ENCODE measurements at regions not wholly inside any gene's neighbourhood (a gene's known extent, or its start where the extent isn't known, plus 50 kb on each side); places are given as distances from the start of the nearest gene placed in this dataset.

GRCh38 chr3:5634411-5634810 is 446.9 kb downstream of the EDEM1 start:
- H3K27me3 ChIP-seq (ENCODE audit: control insufficient read depth, insufficient read depth, low read length) = no peaks in the 10 kb centered on the region
- no peaks in the 10 kb centered on the region for H3K36me3 ChIP-seq (ENCODE audit: control insufficient read depth, insufficient read depth, low read length)
- CTCF ChIA-PET = no interaction called here
- no peak overlapping the region for H3K4me3 ChIP-seq (ENCODE audit: low read depth, low read length)
- TF ChIP-seq, protein P1, sequence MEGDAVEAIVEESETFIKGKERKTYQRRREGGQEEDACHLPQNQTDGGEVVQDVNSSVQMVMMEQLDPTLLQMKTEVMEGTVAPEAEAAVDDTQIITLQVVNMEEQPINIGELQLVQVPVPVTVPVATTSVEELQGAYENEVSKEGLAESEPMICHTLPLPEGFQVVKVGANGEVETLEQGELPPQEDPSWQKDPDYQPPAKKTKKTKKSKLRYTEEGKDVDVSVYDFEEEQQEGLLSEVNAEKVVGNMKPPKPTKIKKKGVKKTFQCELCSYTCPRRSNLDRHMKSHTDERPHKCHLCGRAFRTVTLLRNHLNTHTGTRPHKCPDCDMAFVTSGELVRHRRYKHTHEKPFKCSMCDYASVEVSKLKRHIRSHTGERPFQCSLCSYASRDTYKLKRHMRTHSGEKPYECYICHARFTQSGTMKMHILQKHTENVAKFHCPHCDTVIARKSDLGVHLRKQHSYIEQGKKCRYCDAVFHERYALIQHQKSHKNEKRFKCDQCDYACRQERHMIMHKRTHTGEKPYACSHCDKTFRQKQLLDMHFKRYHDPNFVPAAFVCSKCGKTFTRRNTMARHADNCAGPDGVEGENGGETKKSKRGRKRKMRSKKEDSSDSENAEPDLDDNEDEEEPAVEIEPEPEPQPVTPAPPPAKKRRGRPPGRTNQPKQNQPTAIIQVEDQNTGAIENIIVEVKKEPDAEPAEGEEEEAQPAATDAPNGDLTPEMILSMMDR (IDR thresholded peaks at IDR 0.05; ENCODE audit: insufficient read depth, low read depth, low read length) = no peak
- POLR2A ChIA-PET = no interaction called here
- DNase-seq (ENCODE audit: low read depth) = no peak

- no peak for DNase-seq (ENCODE audit: low read depth)
- no peaks in the 10 kb centered on the region for H3K36me3 ChIP-seq (ENCODE audit: control insufficient read depth, insufficient read depth, low read length)
- TF ChIP-seq, protein P1 (IDR thresholded peaks at IDR 0.05; ENCODE audit: insufficient read depth, low read depth, low read length) = no peak
- H3K27me3 ChIP-seq (ENCODE audit: control insufficient read depth, insufficient read depth, low read length) = no peaks in the 10 kb centered on the region
- H3K4me3 ChIP-seq (ENCODE audit: low read depth, low read length) = no peak overlapping the region
- ChIA-PET POLR2A (no interaction called here), CTCF (no interaction called here)
Observed at GRCh38 chr3:5635746-5636145, 448.2 kb downstream of the EDEM1 start.

DNA sequence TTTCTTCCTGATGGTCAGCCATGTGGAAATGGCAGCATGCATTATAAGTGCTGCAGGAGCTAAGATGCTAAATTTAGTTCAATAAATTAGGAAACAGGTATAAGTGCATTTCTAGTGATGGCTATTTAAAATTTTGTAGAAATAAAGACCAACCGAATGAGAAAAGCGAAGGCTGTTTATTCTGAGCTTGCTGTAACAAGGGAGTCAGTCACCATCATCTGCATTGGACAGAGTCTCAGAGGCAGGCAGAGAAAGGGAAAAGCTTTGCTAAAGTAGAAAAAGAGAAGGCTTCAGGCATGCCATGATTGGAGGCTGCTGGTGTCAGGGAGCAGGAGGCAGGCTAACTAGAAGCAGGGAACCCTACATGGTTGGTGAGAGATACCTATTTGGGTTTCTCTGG is 451.0 kb downstream of the EDEM1 start:
- no peaks in the 10 kb centered on the region for H3K36me3 ChIP-seq (ENCODE audit: control insufficient read depth, insufficient read depth, low read length)
- no peaks in the 10 kb centered on the region for H3K27me3 ChIP-seq (ENCODE audit: control insufficient read depth, insufficient read depth, low read length)
- DNase-seq (ENCODE audit: low read depth) = no peak
- TF ChIP-seq, protein P1 (IDR thresholded peaks at IDR 0.05; ENCODE audit: insufficient read depth, low read depth, low read length) = no peak
- ChIA-PET CTCF (no interaction called here), POLR2A (no interaction called here)
- no peak overlapping the region for H3K4me3 ChIP-seq (ENCODE audit: low read depth, low read length)

DNA sequence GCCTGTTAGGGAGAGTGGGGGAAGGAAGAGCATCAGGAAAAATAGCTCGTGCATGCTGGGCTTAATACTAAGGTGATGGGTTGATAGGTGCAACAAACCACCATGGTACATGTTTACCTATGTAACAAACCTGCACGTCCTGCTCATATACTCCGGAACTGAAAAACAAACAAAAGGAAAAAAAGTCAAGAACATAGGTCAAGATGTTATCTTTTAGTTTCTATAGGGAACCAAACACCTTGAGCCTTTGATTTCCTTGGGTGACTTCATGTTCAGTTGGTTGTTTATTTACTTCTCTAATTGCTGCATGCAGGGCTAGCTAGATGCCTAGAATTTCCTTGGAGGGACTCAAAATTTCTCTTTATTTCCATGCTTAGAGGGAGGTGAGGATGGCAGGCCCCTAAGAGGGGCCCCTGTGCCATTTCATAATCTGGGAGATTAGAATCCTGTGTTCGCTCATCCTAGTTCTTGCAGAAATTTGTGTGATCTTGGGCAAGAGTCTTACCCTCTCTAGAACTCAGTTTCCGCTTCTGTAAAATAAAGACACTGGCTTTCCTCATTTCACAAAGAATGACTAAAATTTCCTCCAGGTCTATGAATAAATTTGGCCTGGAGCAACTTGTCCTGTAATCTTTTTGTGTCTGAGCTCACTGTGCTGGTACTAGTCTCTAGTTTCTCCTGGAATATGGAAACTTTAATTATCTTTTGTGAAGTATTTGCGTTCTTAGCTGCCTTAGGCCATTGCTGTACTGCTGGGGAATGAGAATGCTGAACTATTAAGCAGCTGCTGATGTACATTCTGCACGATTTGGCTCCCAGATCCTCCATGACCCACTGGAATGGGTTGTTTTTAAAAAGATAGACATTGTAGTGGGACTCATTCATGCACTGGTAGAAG is 457.5 kb downstream of the EDEM1 start:
- DNase-seq (ENCODE audit: low read depth) = no peak
- TF ChIP-seq, protein P1 (IDR thresholded peaks at IDR 0.05; ENCODE audit: insufficient read depth, low read depth, low read length) = no peak
- ChIA-PET POLR2A (no interaction called here), CTCF (no interaction called here)
- Histone ChIP-seq H3K4me3 (ENCODE audit: low read depth, low read length) (no peak overlapping the region), H3K27me3 (ENCODE audit: control insufficient read depth, insufficient read depth, low read length) (no peaks in the 10 kb centered on the region), H3K36me3 (ENCODE audit: control insufficient read depth, insufficient read depth, low read length) (no peaks in the 10 kb centered on the region)

DNA sequence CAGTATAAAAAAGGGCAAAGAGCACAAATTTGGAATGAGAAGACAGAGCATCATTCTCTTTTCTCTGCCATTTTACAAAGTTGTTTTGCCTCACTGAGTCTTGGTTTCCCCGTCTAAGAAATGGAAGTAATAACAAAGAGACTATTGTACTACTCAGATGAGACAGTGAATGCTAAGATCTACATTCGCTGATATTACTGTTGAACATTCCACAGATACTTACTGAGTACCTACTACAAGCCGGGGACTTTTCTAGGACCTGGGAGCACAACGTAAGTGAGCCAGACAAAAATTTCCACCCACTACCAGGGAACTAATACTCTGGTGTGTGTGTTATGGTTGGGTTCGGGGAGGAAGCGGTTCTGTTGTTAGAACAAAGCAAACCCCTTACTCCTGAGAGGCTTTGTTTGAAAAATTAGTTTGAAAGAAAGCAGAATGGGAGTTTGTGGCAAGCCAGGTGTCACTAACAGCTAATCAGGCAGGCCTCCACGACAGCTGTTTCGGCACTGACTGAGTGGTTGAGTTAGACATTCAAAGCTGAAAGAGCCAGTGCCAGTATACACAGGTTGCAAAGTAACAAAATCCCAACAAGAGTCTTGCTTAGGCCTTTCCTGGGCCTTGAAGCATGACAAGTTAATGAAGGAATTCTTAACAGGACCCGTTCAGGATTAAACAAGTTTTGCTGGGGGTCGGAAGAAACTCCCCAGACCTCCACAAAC is 458.3 kb downstream of the EDEM1 start:
- CTCF ChIA-PET = no interaction called here
- POLR2A ChIA-PET = no interaction called here
- Histone ChIP-seq H3K27me3 (ENCODE audit: control insufficient read depth, insufficient read depth, low read length) (no peaks in the 10 kb centered on the region), H3K36me3 (ENCODE audit: control insufficient read depth, insufficient read depth, low read length) (no peaks in the 10 kb centered on the region), H3K4me3 (ENCODE audit: low read depth, low read length) (no peak overlapping the region)
- TF ChIP-seq, protein P1 (IDR thresholded peaks at IDR 0.05; ENCODE audit: insufficient read depth, low read depth, low read length) = no peak
- DNase-seq (ENCODE audit: low read depth) = no peak

All from BJ (cell line).